Astrocyte of the cerebellum (primary cell): ENCODE measurements at regions not wholly inside any gene's neighbourhood (a gene's known extent, or its start where the extent isn't known, plus 50 kb on each side); places are given as distances from the start of the nearest gene placed in this dataset.

Experiments
- DNase-seq: peaks from one replicate; pipeline ENCODE4 v3.0.0-alpha.2; 2011; ENCODE audit warnings: low read depth
- H3K4me3 ChIP-seq: 2 replicates; pipeline ENCODE4 v1.5.1; 2011; ENCODE audit warnings: mild to moderate bottlenecking, low read depth, low read length, moderate library complexity
- in situ Hi-C: cut with HindIII; loops from 2 replicates; pipeline ENCODE4 v1.10.0; 2017; ENCODE audit warnings: low sequenced_read_pairs
- TF ChIP-seq, protein P1 (sequence below): IDR thresholded peaks from 2 replicates; pipeline ENCODE4 v1.5.1; 2012; ENCODE audit warnings: low read length, low read depth, moderate library complexity, mild to moderate bottlenecking; ENCODE audit errors: missing control alignments

DNA sequence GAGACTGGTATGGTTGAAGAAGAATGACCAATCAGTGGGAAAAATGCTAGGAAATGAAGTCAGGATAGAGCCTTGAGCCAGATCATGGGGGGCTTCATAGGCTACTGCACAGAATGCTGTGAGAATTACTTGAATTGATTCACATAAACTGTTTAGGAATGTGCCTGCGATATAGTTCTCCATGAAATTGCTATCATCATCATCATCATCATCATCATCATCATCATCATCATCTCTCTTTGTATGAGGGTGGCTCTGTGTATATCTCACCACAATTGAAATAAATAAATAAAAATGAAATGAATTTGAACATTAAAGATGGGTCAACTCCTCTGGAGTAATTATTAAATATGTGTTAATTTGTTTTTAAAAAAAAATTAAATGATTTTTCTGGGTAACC lies 148.6 kb upstream of the LEF1 start:
- TF ChIP-seq, protein P1, sequence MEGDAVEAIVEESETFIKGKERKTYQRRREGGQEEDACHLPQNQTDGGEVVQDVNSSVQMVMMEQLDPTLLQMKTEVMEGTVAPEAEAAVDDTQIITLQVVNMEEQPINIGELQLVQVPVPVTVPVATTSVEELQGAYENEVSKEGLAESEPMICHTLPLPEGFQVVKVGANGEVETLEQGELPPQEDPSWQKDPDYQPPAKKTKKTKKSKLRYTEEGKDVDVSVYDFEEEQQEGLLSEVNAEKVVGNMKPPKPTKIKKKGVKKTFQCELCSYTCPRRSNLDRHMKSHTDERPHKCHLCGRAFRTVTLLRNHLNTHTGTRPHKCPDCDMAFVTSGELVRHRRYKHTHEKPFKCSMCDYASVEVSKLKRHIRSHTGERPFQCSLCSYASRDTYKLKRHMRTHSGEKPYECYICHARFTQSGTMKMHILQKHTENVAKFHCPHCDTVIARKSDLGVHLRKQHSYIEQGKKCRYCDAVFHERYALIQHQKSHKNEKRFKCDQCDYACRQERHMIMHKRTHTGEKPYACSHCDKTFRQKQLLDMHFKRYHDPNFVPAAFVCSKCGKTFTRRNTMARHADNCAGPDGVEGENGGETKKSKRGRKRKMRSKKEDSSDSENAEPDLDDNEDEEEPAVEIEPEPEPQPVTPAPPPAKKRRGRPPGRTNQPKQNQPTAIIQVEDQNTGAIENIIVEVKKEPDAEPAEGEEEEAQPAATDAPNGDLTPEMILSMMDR: no peak
- no peak overlapping the region for H3K4me3 ChIP-seq
- no peak for DNase-seq
- in situ Hi-C loops: no loop called here

DNA sequence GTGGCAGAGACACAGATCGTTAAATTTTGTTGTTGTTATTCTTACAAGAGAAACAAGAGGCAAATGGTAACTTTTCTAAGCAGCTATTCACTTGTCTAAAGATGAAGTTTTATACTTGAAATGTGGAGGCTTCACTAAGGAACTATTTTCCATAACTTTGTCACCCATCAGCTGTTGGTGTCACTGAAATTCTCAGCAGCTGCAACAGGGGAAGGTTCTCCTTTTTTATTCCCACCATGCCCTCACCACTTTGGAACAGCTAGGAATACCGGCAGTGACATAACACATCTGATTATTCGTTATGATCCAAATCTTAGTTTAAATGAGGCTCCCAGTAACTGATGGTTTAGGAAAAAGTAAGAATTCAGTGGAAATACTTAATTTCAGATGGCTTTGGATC lies 147.0 kb upstream of the LEF1 start:
- no peak for DNase-seq
- TF ChIP-seq, protein P1: no peak
- no peak overlapping the region for H3K4me3 ChIP-seq
- in situ Hi-C loops: no loop called here

DNA sequence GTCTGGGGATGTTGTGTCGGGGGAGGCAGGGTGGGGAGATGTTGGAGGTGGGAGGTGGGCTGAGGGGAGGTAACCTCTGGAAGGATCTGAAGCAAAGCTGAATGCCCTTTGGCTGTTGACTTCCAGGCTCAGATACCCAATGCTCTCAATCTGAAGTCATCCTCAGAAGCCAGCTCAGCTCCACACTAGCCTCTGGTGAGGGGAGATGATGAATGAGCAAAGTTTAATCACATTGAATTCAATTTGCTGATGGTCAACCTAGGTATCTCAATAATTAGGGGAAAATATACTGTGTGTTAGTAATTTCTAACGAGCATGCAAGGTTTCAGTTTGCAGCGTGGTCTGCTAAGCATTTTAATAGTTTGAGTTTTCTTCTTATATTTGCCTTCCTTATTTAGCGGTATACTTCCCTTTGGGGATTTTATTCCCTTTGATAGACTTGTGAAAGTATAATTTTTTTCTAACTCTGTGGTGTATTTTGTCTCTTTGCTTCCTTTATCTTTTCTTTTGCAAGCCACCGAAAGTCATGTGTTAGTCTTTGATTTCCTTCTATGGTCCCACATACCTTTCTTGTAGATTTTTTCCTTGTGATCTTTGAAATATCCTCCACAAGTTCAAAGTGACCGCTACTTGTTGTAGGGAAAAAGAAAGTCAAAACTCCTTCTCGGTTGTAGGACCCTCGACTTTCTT lies 146.3 kb upstream of the LEF1 start:
- in situ Hi-C loops: no loop called here
- no peak for DNase-seq
- TF ChIP-seq, protein P1: no peak
- no peak overlapping the region for H3K4me3 ChIP-seq

DNA sequence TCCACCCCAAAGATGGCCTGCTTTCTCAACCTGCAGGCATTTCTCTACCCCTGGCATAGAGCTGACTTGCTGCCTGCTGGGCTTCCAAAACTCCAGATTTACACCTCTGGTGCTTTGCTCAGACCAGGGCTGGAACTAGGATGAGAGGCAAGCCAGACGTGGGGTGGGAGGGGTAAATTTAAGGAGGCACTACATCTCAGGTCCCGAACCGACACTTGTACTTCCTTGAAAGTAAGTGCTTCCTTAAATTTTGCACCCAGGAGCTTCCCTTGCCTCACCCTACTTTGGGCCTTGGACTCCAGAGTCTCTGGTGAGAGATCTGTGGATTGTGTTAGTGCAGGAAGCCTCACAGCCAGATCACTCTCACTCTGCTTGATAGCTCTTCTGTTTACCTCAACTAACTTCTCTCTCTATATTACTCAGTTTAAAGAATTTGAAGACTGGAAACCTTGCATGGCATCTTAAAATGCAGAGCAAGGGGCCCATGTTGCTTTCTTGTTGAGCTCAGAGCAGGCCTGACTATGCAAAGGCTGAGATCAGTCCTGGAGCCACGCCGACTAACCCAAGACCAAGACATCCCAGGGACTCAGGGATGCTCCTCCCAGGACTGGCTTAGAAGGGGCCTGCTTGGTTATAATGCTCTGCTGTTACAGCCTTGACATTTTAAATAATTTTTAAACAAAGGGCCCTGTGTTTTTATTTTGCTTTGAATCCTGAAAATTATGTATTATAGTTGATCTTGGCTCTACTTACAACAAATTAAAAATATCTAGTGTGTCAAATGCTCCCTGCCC lies 145.0 kb upstream of the LEF1 start:
- TF ChIP-seq, protein P1: no peak
- in situ Hi-C loops: no loop called here
- DNase-seq: no peak
- no peak overlapping the region for H3K4me3 ChIP-seq

DNA sequence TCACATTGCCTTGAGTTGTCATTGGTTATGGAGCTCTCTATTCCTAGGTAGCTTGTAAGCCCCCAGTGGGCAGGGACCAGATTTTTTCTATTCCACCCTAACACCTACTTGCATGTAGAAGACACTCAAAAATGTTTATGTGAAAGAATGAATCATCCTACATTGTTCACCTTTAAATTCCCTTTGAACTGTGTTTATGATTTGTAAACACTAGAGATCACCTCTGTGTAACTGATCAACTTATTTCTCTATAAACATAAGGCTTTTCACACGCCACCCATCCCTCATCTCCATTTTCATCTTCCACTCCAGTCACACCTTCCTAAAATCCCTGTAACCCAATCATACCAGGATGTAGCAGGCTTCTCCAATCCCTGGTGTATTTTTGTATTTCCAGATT lies 142.6 kb upstream of the LEF1 start:
- TF ChIP-seq, protein P1: no peak
- no peak overlapping the region for H3K4me3 ChIP-seq
- no peak for DNase-seq
- in situ Hi-C loops: no loop called here

DNA sequence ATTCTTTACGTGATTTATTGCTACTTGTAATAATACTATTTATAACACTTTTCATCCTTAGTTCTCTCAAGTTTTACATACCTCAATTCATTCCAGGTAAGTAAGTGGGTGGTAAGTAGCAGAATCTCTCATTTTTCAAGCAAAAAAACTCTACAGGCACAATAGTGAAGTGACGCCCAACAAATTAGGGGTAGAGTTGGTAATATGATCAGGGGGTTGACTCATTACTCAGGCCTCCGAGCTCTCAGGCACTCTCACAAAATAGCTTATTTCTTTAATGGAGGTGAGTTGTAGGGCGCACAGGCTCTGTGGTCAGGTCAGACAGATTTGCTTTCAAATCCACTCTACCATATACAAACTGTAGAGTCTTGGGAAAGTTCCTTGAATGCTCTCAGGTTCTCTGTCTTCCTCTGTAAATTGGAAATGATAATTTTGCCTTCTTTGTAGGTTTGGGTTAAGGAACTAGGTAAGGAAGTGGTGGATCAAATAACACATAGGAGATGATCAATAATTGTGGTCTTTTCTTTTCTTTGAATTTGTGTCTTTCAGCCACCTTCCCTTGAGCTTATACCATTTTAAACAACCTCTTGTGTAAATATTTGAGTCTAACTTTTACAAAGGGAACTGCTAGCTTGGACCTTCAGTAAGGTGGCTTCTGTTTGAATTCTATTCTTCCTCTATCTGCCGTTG lies 134.9 kb upstream of the LEF1 start:
- H3K4me3 ChIP-seq: no peak overlapping the region
- in situ Hi-C loops: no loop called here
- DNase-seq: peak; percentile 3
- TF ChIP-seq, protein P1: no peak
